Small intestine (tissue), 7 donors: ENCODE measurements at regions not wholly inside any gene's neighbourhood (a gene's known extent, or its start where the extent isn't known, plus 50 kb on each side); places are given as distances from the start of the nearest gene placed in this dataset.

Experiments
- DNase-seq, 2 donors: peaks; one replicate each; pipeline versions ENCODE4 v3.0.0 to v3.0.0-alpha.2; 2013
- FAIRE-seq: peaks from 2 replicates; lab custom pipeline; 2012; peaks lifted over from hg19 to GRCh38; lab: Jason Lieb, UNC
- H3K27ac ChIP-seq, 3 donors: one replicate each; pipeline ENCODE4 v1.5.1; 2013; ENCODE audit warnings: low read length in 2 of 3, mild to moderate bottlenecking in 2 of 3, control low read depth in 1 of 3, inconsistent platforms in 1 of 3, low read depth in 1 of 3, moderate library complexity in 1 of 3
- H3K27me3 ChIP-seq, 3 donors: one replicate each; pipeline ENCODE4 v1.6.1; 2013; ENCODE audit warnings: low read length in 3 of 3, inconsistent platforms in 1 of 3; ENCODE audit not compliant: control insufficient read depth in 3 of 3, insufficient read depth in 3 of 3
- H3K36me3 ChIP-seq, 3 donors: one replicate each; pipeline ENCODE4 v1.6.1; 2013; ENCODE audit warnings: low read length in 3 of 3, inconsistent platforms in 1 of 3, low read depth in 1 of 3, mild to moderate bottlenecking in 1 of 3, moderate library complexity in 1 of 3; ENCODE audit not compliant: control insufficient read depth in 3 of 3, insufficient read depth in 2 of 3
- H3K4me1 ChIP-seq, 3 donors: one replicate each; pipeline ENCODE4 v1.6.1; 2013; ENCODE audit warnings: low read length in 2 of 3, inconsistent platforms in 1 of 3, low read depth in 1 of 3, mild to moderate bottlenecking in 1 of 3, moderate library complexity in 1 of 3; ENCODE audit not compliant: control insufficient read depth in 3 of 3, insufficient read depth in 2 of 3
- H3K4me3 ChIP-seq, 3 donors: one replicate each; pipeline ENCODE4 v1.5.1; 2013; ENCODE audit warnings: low read length in 3 of 3, control low read depth in 1 of 3, inconsistent platforms in 1 of 3, low read depth in 1 of 3, mild to moderate bottlenecking in 1 of 3, moderate library complexity in 1 of 3
- H3K9me3 ChIP-seq, 2 donors: one replicate each; pipeline ENCODE4 v1.6.1; 2013; ENCODE audit warnings: low read depth in 1 of 2, low read length in 1 of 2; ENCODE audit not compliant: control insufficient read depth in 2 of 2, insufficient read depth in 1 of 2
- WGBS, 3 donors: extraction: QIAGEN DNeasy Blood & Tissue Kit; methylation state at CpG; one replicate each; pipeline ENCODE4 v1.1.7; 2013; 5-methylcytosine and 5-hydroxymethylcytosine counted together
- donor health status: healthy with polysubstance abuse.
- donor health status: control.
- donor health status: control.
- donor health status: Bipolar disorder and iron deficiency.
- donor health status: healthy.

GRCh38 chr3:22297436-22297835 is 546.4 kb upstream of the ZNF385D start:
- Histone ChIP-seq H3K9me3 (no peaks in the 10 kb centered on the region), H3K4me1 (no peaks in the 10 kb centered on the region), H3K27me3 (no peaks in the 10 kb centered on the region), H3K36me3 (no peaks in the 10 kb centered on the region), H3K27ac (no peak overlapping the region), H3K4me3 (no peak overlapping the region)
- FAIRE-seq (no peak), DNase-seq (no peak)
- WGBS, 3 donors, result 73 to 91% (median 83%) methylated on average over 4 of the region's 4 CpGs

GRCh38 chr3:22306454-22306853 is 555.4 kb upstream of the ZNF385D start:
- 39 to 63% (median 47%) methylated on average over 3 of the region's 3 CpGs for WGBS, 3 donors
- H3K9me3 ChIP-seq, result no peaks in the 10 kb centered on the region
- no peaks in the 10 kb centered on the region for H3K27me3 ChIP-seq
- no peak for FAIRE-seq
- no peaks in the 10 kb centered on the region for H3K36me3 ChIP-seq
- no peaks in the 10 kb centered on the region for H3K4me1 ChIP-seq
- DNase-seq, result no peak
- H3K27ac ChIP-seq, result no peak overlapping the region
- H3K4me3 ChIP-seq, result no peak overlapping the region

- 8 to 18% (median 14%) methylated on average over 1 of the region's 1 CpG for WGBS, 3 donors
- H3K27ac ChIP-seq, result no peak overlapping the region
- no peaks in the 10 kb centered on the region for H3K27me3 ChIP-seq
- no peaks in the 10 kb centered on the region for H3K36me3 ChIP-seq
- no peak overlapping the region for H3K4me3 ChIP-seq
- FAIRE-seq (no peak), DNase-seq (no peak)
- no peaks in the 10 kb centered on the region for H3K4me1 ChIP-seq
- no peaks in the 10 kb centered on the region for H3K9me3 ChIP-seq
These were observed 557.9 kb upstream of the ZNF385D start for GRCh38 chr3:22308871-22309270.

GRCh38 chr3:22315925-22316324 is 564.9 kb upstream of the ZNF385D start:
- Histone ChIP-seq H3K27me3 (no peaks in the 10 kb centered on the region), H3K4me1 (no peaks in the 10 kb centered on the region), H3K27ac (no peak overlapping the region), H3K4me3 (no peak overlapping the region), H3K36me3 (no peaks in the 10 kb centered on the region), H3K9me3 (no peaks in the 10 kb centered on the region)
- DNase-seq (no peak), FAIRE-seq (no peak)
- WGBS, 3 donors, result 68 to 95% (median 76%) methylated on average over 1 of the region's 1 CpG

- Histone ChIP-seq H3K4me1 (no peaks in the 10 kb centered on the region), H3K36me3 (no peaks in the 10 kb centered on the region), H3K4me3 (no peak overlapping the region), H3K27me3 (no peaks in the 10 kb centered on the region), H3K9me3 (no peaks in the 10 kb centered on the region), H3K27ac (no peak overlapping the region)
- 68 to 72% (median 69%) methylated on average over 5 of the region's 5 CpGs for WGBS, 3 donors
- FAIRE-seq (no peak), DNase-seq (no peak)
These were observed 567.3 kb upstream of the ZNF385D start for GRCh38 chr3:22318325-22318724.

- Histone ChIP-seq H3K27ac (no peak overlapping the region), H3K36me3 (no peaks in the 10 kb centered on the region), H3K9me3 (no peaks in the 10 kb centered on the region), H3K27me3 (no peaks in the 10 kb centered on the region), H3K4me1 (no peaks in the 10 kb centered on the region), H3K4me3 (no peak overlapping the region)
- no peak for FAIRE-seq
- 56 to 81% (median 81%) methylated on average over 1 of the region's 1 CpG for WGBS, 3 donors
- no peak for DNase-seq
These were observed 568.4 kb upstream of the ZNF385D start for GRCh38 chr3:22319446-22319845.

GRCh38 chr3:22322861-22323260 is 571.9 kb upstream of the ZNF385D start:
- no peak for FAIRE-seq

GRCh38 chr3:22326305-22326704 is 575.3 kb upstream of the ZNF385D start:
- H3K4me3 ChIP-seq, result no peak overlapping the region
- no peaks in the 10 kb centered on the region for H3K27me3 ChIP-seq
- DNase-seq (no peak), FAIRE-seq (no peak)
- no peaks in the 10 kb centered on the region for H3K9me3 ChIP-seq
- no peak overlapping the region for H3K27ac ChIP-seq
- no peaks in the 10 kb centered on the region for H3K4me1 ChIP-seq
- H3K36me3 ChIP-seq, result no peaks in the 10 kb centered on the region
- WGBS, 3 donors, result 18 to 65% (median 42%) methylated on average over 3 of the region's 3 CpGs

More at GRCh38 chr3:22322861-22323260, 571.9 kb upstream of the ZNF385D start:
- H3K4me1 ChIP-seq, result no peaks in the 10 kb centered on the region
- H3K9me3 ChIP-seq, result no peaks in the 10 kb centered on the region
- H3K27me3 ChIP-seq, result no peaks in the 10 kb centered on the region
- H3K36me3 ChIP-seq, result no peaks in the 10 kb centered on the region
- no peak overlapping the region for H3K4me3 ChIP-seq
- H3K27ac ChIP-seq, result no peak overlapping the region
- no peak for DNase-seq
- WGBS, 3 donors, result 66 to 72% (median 66%) methylated on average over 4 of the region's 4 CpGs

- Histone ChIP-seq H3K27me3 (no peaks in the 10 kb centered on the region), H3K4me1 (no peaks in the 10 kb centered on the region), H3K36me3 (no peaks in the 10 kb centered on the region), H3K27ac (no peak overlapping the region), H3K9me3 (no peaks in the 10 kb centered on the region), H3K4me3 (no peak overlapping the region)
- 64 to 77% (median 65%) methylated on average over 1 of the region's 1 CpG for WGBS, 3 donors
- DNase-seq, result no peak
- no peak for FAIRE-seq
These were observed 584.0 kb upstream of the ZNF385D start for GRCh38 chr3:22334996-22335395.
